Stimulated activated memory B cell treated with anti-CD40 and anti-IgM and Interleukin-4, amounts not matched to agents 10 μg/mL and 1 μg/mL and 100 μg/mL, for 72 hours (primary cell): ENCODE measurements at regions not wholly inside any gene's neighbourhood (a gene's known extent, or its start where the extent isn't known, plus 50 kb on each side); places are given as distances from the start of the nearest gene placed in this dataset.
"Not testable (repeated sequence)": the region's sequence is repeated elsewhere in the genome, so short reads cannot be mapped to it uniquely, and the experiment has no call there.

Experiments
- ATAC-seq: fragments of 150-1000 bp; cut with Tn5 transposase; 2 replicates; pipeline ENCODE4 v1.10.0; 2021
- H3K27ac Mint-ChIP-seq: one replicate; pipeline ENCODE4 v1.8.0; 2022; ENCODE audit warnings: mild to moderate bottlenecking, mixed read lengths
- H3K27me3 Mint-ChIP-seq: one replicate; pipeline ENCODE4 v1.8.0; 2022; ENCODE audit warnings: mixed read lengths
- H3K36me3 Mint-ChIP-seq: one replicate; pipeline ENCODE4 v1.8.0; 2022; ENCODE audit warnings: mixed read lengths
- H3K4me1 Mint-ChIP-seq: one replicate; pipeline ENCODE4 v1.8.0; 2022; ENCODE audit warnings: mixed read lengths
- H3K4me3 Mint-ChIP-seq: one replicate; pipeline ENCODE4 v1.8.0; 2022; ENCODE audit warnings: mild to moderate bottlenecking, moderate library complexity, mixed read lengths
- H3K9me3 Mint-ChIP-seq: one replicate; pipeline ENCODE4 v1.8.0; 2022; ENCODE audit warnings: mixed read lengths

GRCh38 chr19:28122734-28123133 is 1090.2 kb downstream of the UQCRFS1 start:
- Mint-ChIP-seq H3K4me1 (no peaks in the 10 kb centered on the region), H3K36me3 (no peaks in the 10 kb centered on the region), H3K9me3 (peaks cover under 1% of the 10 kb centered on the region), H3K4me3 (no peak overlapping the region), H3K27ac (no peak overlapping the region), H3K27me3 (no peaks in the 10 kb centered on the region)
- ATAC-seq, result no peak

- Mint-ChIP-seq H3K9me3 (peaks cover 18% of the 10 kb centered on the region), H3K4me1 (no peaks in the 10 kb centered on the region), H3K27me3 (no peaks in the 10 kb centered on the region), H3K4me3 (no peak overlapping the region), H3K36me3 (no peaks in the 10 kb centered on the region), H3K27ac (no peak overlapping the region)
- no peak for ATAC-seq
These were observed 1094.7 kb downstream of the UQCRFS1 start for GRCh38 chr19:28118235-28118634.

- Mint-ChIP-seq H3K4me1 (no peaks in the 10 kb centered on the region), H3K4me3 (no peak overlapping the region), H3K27ac (no peak overlapping the region), H3K9me3 (peaks cover 18% of the 10 kb centered on the region), H3K36me3 (no peaks in the 10 kb centered on the region), H3K27me3 (no peaks in the 10 kb centered on the region)
- no peak for ATAC-seq
These were observed 1095.8 kb downstream of the UQCRFS1 start for GRCh38 chr19:28117143-28117542.

- H3K4me3 Mint-ChIP-seq, H3K27me3 Mint-ChIP-seq, H3K27ac Mint-ChIP-seq, ATAC-seq, H3K36me3 Mint-ChIP-seq, H3K4me1 Mint-ChIP-seq: not testable (repeated sequence)
- peaks cover 22% of the 10 kb centered on the region for H3K9me3 Mint-ChIP-seq
These were observed 1096.6 kb downstream of the UQCRFS1 start for GRCh38 chr19:28116379-28116778.

GRCh38 chr19:28103921-28104320 is 1109.0 kb downstream of the UQCRFS1 start:
- H3K27me3 Mint-ChIP-seq, result no peaks in the 10 kb centered on the region
- H3K36me3 Mint-ChIP-seq, result no peaks in the 10 kb centered on the region
- no peak for ATAC-seq
- no peaks in the 10 kb centered on the region for H3K4me1 Mint-ChIP-seq
- peaks cover 3% of the 10 kb centered on the region for H3K9me3 Mint-ChIP-seq
- no peak overlapping the region for H3K4me3 Mint-ChIP-seq
- no peak overlapping the region for H3K27ac Mint-ChIP-seq

GRCh38 chr19:28084659-28085157 is 1128.2 kb downstream of the UQCRFS1 start:
- not testable (repeated sequence) for H3K27me3 Mint-ChIP-seq, H3K4me1 Mint-ChIP-seq, H3K36me3 Mint-ChIP-seq, ATAC-seq, H3K27ac Mint-ChIP-seq, H3K4me3 Mint-ChIP-seq
- peaks cover 21% of the 10 kb centered on the region for H3K9me3 Mint-ChIP-seq

GRCh38 chr19:28076628-28077027 is 1136.3 kb downstream of the UQCRFS1 start:
- H3K4me1 Mint-ChIP-seq, result no peaks in the 10 kb centered on the region

GRCh38 chr19:28075229-28075628 is 1137.7 kb downstream of the UQCRFS1 start:
- no peaks in the 10 kb centered on the region for H3K36me3 Mint-ChIP-seq
- ATAC-seq, result no peak
- no peaks in the 10 kb centered on the region for H3K4me1 Mint-ChIP-seq
- H3K27me3 Mint-ChIP-seq, result no peaks in the 10 kb centered on the region
- H3K9me3 Mint-ChIP-seq, result peaks cover 18% of the 10 kb centered on the region
- no peak overlapping the region for H3K4me3 Mint-ChIP-seq
- no peak overlapping the region for H3K27ac Mint-ChIP-seq

More at GRCh38 chr19:28076628-28077027, 1136.3 kb downstream of the UQCRFS1 start:
- H3K4me3 Mint-ChIP-seq, result no peak overlapping the region
- ATAC-seq, result no peak
- no peak overlapping the region for H3K27ac Mint-ChIP-seq
- H3K9me3 Mint-ChIP-seq, result peaks cover 22% of the 10 kb centered on the region
- peaks cover 3% of the 10 kb centered on the region for H3K36me3 Mint-ChIP-seq
- no peaks in the 10 kb centered on the region for H3K27me3 Mint-ChIP-seq

- no peaks in the 10 kb centered on the region for H3K4me1 Mint-ChIP-seq
- peaks cover 16% of the 10 kb centered on the region for H3K9me3 Mint-ChIP-seq
- H3K36me3 Mint-ChIP-seq, result no peaks in the 10 kb centered on the region
- H3K4me3 Mint-ChIP-seq, result no peak overlapping the region
- no peak overlapping the region for H3K27ac Mint-ChIP-seq
- peak; percentile 47 for ATAC-seq
- no peaks in the 10 kb centered on the region for H3K27me3 Mint-ChIP-seq
These were observed 1138.2 kb downstream of the UQCRFS1 start for GRCh38 chr19:28074773-28075172.

- H3K27me3 Mint-ChIP-seq, result no peaks in the 10 kb centered on the region
- no peak for ATAC-seq
These were observed 1145.1 kb downstream of the UQCRFS1 start for GRCh38 chr19:28067882-28068281.

GRCh38 chr19:28066988-28067387 is 1146.0 kb downstream of the UQCRFS1 start:
- peak; percentile 28 for ATAC-seq
- no peaks in the 10 kb centered on the region for H3K36me3 Mint-ChIP-seq
- H3K4me1 Mint-ChIP-seq, result no peaks in the 10 kb centered on the region
- H3K27me3 Mint-ChIP-seq, result no peaks in the 10 kb centered on the region
- H3K9me3 Mint-ChIP-seq, result no peaks in the 10 kb centered on the region
- H3K27ac Mint-ChIP-seq, result no peak overlapping the region
- no peak overlapping the region for H3K4me3 Mint-ChIP-seq

More at GRCh38 chr19:28067882-28068281, 1145.1 kb downstream of the UQCRFS1 start:
- Mint-ChIP-seq H3K4me3 (no peak overlapping the region), H3K27ac (no peak overlapping the region), H3K4me1 (no peaks in the 10 kb centered on the region), H3K36me3 (no peaks in the 10 kb centered on the region), H3K9me3 (no peaks in the 10 kb centered on the region)

GRCh38 chr19:28066161-28066560 is 1146.8 kb downstream of the UQCRFS1 start:
- Mint-ChIP-seq H3K27ac (no peak overlapping the region), H3K4me3 (no peak overlapping the region), H3K36me3 (no peaks in the 10 kb centered on the region), H3K27me3 (no peaks in the 10 kb centered on the region), H3K4me1 (no peaks in the 10 kb centered on the region), H3K9me3 (no peaks in the 10 kb centered on the region)
- ATAC-seq, result no peak

- no peak overlapping the region for H3K27ac Mint-ChIP-seq
These were observed 1147.9 kb downstream of the UQCRFS1 start for GRCh38 chr19:28065026-28065425.

GRCh38 chr19:28063702-28064101 is 1149.2 kb downstream of the UQCRFS1 start:
- no peak for ATAC-seq

More at GRCh38 chr19:28065026-28065425, 1147.9 kb downstream of the UQCRFS1 start:
- H3K9me3 Mint-ChIP-seq, result no peaks in the 10 kb centered on the region
- ATAC-seq, result no peak
- H3K4me1 Mint-ChIP-seq, result no peaks in the 10 kb centered on the region
- H3K27me3 Mint-ChIP-seq, result no peaks in the 10 kb centered on the region
- no peak overlapping the region for H3K4me3 Mint-ChIP-seq
- H3K36me3 Mint-ChIP-seq, result no peaks in the 10 kb centered on the region

GRCh38 chr19:28061111-28061510 is 1151.8 kb downstream of the UQCRFS1 start:
- Mint-ChIP-seq H3K4me3 (no peak overlapping the region), H3K27me3 (no peaks in the 10 kb centered on the region), H3K36me3 (no peaks in the 10 kb centered on the region), H3K4me1 (no peaks in the 10 kb centered on the region), H3K27ac (no peak overlapping the region), H3K9me3 (peaks cover 3% of the 10 kb centered on the region)
- ATAC-seq, result no peak

More at GRCh38 chr19:28063702-28064101, 1149.2 kb downstream of the UQCRFS1 start:
- H3K27ac Mint-ChIP-seq, result no peak overlapping the region
- H3K4me1 Mint-ChIP-seq, result no peaks in the 10 kb centered on the region
- no peaks in the 10 kb centered on the region for H3K27me3 Mint-ChIP-seq
- H3K36me3 Mint-ChIP-seq, result no peaks in the 10 kb centered on the region
- no peak overlapping the region for H3K4me3 Mint-ChIP-seq
- H3K9me3 Mint-ChIP-seq, result no peaks in the 10 kb centered on the region

- ATAC-seq, H3K4me3 Mint-ChIP-seq, H3K27me3 Mint-ChIP-seq, H3K4me1 Mint-ChIP-seq, H3K36me3 Mint-ChIP-seq, H3K27ac Mint-ChIP-seq: not testable (repeated sequence)
- H3K9me3 Mint-ChIP-seq, result peaks cover 16% of the 10 kb centered on the region
These were observed 1155.9 kb downstream of the UQCRFS1 start for GRCh38 chr19:28057026-28057425.

GRCh38 chr19:28051047-28051446 is 1161.9 kb downstream of the UQCRFS1 start:
- Mint-ChIP-seq H3K4me1 (no peaks in the 10 kb centered on the region), H3K9me3 (peaks cover 16% of the 10 kb centered on the region), H3K4me3 (no peak overlapping the region), H3K36me3 (no peaks in the 10 kb centered on the region), H3K27ac (no peak overlapping the region), H3K27me3 (no peaks in the 10 kb centered on the region)
- ATAC-seq, result no peak
